Esophagus squamous epithelium (tissue), 4 donors: ENCODE measurements at regions not wholly inside any gene's neighbourhood (a gene's known extent, or its start where the extent isn't known, plus 50 kb on each side); places are given as distances from the start of the nearest gene placed in this dataset.

Experiments
- POLR2A ChIP-seq, 4 donors: fragments of 450-650 bp; IDR thresholded peaks; one replicate each; pipeline ENCODE4 v1.6.1; 2017; ENCODE audit warnings: antibody characterized with exemption in 4 of 4, mild to moderate bottlenecking in 4 of 4, moderate library complexity in 3 of 4
- TF ChIP-seq, protein P1 (sequence below), 6 experiments: fragments of 450-650 bp in 4 of 6; fragments of 200-600 bp in 2 of 6; sonication (generic) in 2 of 6; IDR thresholded peaks; one replicate each; pipeline ENCODE4 v1.5.1; 2016 to 2019; ENCODE audit warnings: antibody characterized with exemption in 6 of 6, mild to moderate bottlenecking in 4 of 6, moderate library complexity in 4 of 6

DNA sequence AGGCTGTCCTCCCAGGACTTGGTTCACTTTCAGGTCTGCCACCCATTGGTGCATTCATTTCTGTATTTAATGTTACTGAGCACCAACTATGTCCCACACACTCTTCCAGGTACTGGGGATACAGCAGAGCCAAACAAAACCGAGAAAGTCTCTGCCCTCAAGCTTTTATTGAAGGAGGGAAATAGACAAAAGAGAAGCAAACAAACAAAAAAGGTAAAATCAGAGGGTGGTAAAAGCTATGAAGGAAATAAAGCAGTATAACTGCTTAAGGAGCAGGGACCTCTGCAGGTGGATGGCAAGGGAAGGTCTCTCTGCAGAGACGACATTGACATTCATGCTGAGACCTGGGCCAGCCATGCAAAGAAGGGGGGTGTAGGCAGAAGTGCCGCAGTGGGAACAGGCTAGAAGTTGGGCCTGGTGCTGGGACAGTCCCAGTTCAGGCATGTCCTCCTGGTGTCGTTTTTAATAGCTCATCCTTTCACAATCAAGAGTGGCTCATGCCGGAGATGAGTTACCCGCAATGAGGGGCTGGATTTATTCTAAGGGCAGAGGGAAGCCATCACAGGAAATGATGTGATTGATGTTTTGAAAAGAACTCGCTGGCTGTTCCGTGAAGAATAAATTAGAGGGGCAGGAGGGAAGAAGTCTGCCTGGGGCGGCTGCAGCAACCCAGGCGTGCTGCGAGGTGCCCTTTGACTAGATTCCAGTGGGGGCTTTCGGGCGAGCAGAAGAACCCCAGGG is 72.8 kb downstream of the IRF2BPL start:
- TF ChIP-seq, protein P1, sequence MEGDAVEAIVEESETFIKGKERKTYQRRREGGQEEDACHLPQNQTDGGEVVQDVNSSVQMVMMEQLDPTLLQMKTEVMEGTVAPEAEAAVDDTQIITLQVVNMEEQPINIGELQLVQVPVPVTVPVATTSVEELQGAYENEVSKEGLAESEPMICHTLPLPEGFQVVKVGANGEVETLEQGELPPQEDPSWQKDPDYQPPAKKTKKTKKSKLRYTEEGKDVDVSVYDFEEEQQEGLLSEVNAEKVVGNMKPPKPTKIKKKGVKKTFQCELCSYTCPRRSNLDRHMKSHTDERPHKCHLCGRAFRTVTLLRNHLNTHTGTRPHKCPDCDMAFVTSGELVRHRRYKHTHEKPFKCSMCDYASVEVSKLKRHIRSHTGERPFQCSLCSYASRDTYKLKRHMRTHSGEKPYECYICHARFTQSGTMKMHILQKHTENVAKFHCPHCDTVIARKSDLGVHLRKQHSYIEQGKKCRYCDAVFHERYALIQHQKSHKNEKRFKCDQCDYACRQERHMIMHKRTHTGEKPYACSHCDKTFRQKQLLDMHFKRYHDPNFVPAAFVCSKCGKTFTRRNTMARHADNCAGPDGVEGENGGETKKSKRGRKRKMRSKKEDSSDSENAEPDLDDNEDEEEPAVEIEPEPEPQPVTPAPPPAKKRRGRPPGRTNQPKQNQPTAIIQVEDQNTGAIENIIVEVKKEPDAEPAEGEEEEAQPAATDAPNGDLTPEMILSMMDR (IDR thresholded peaks at IDR 0.05) = no peak
- TF ChIP-seq POLR2A (IDR thresholded peaks at IDR 0.05) = peak in 1 of 4 donors; percentile 4
